SU-DHL-6 (cell line): ENCODE measurements at regions not wholly inside any gene's neighbourhood (a gene's known extent, or its start where the extent isn't known, plus 50 kb on each side); places are given as distances from the start of the nearest gene placed in this dataset.

Source experiments
- H2AFZ ChIP-seq: fragments of 200-600 bp; sonication (generic); 2 replicates; pipeline ENCODE4 v1.6.1; 2014; ENCODE audit warnings: low read depth, mild to moderate bottlenecking, moderate library complexity, mixed read lengths, antibody characterized with exemption, low read length; ENCODE audit not compliant: severe bottlenecking
- H3F3A ChIP-seq: fragments of 200-600 bp; shearing (Covaris generic); 2 replicates; pipeline ENCODE4 v1.6.0; 2016; ENCODE audit warnings: antibody characterized with exemption, mild to moderate bottlenecking; ENCODE audit not compliant: insufficient read depth
- H3K27ac ChIP-seq: fragments of 200-600 bp; sonication (generic); 2 replicates; pipeline ENCODE4 v1.5.1; 2016; ENCODE audit warnings: low read depth, mild to moderate bottlenecking, low read length, moderate library complexity, mixed read lengths
- H3K27me3 ChIP-seq: fragments of 200-600 bp; sonication (generic), shearing (Covaris generic); 2 replicates; pipeline ENCODE4 v1.6.0; 2014; ENCODE audit warnings: mild to moderate bottlenecking, low read length
- H3K36me3 ChIP-seq: fragments of 200-600 bp; sonication (generic); 2 replicates; pipeline ENCODE4 v1.6.1; 2014; ENCODE audit warnings: mild to moderate bottlenecking, low read length, mixed read lengths
- H3K4me2 ChIP-seq: fragments of 300-600, 200-600 bp; shearing (Covaris generic), sonication (generic); 2 replicates; pipeline ENCODE4 v1.6.0; 2014; ENCODE audit warnings: low read length, low read depth, mild to moderate bottlenecking; ENCODE audit not compliant: poor library complexity, severe bottlenecking
- H3K4me3 ChIP-seq: fragments of 200-600 bp; sonication (generic); 2 replicates; pipeline ENCODE4 v1.5.1; 2014; ENCODE audit warnings: antibody characterized with exemption, low read length, mild to moderate bottlenecking, mixed read lengths; ENCODE audit not compliant: insufficient read depth, poor library complexity, severe bottlenecking
- H3K79me2 ChIP-seq: fragments of 200-600 bp; sonication (generic); 2 replicates; pipeline ENCODE4 v1.6.1; 2014; ENCODE audit warnings: mild to moderate bottlenecking, low read length, moderate library complexity; ENCODE audit not compliant: insufficient read depth
- H3K9ac ChIP-seq: fragments of 200-600 bp; sonication (generic); 2 replicates; pipeline ENCODE4 v1.7.0; 2014; ENCODE audit warnings: mild to moderate bottlenecking, low read length
- H3K9me2 ChIP-seq: fragments of 200-600 bp; sonication (generic); replicated peaks from 2 replicates; pipeline ENCODE4 v1.6.1; 2014; ENCODE audit warnings: low read length; ENCODE audit not compliant: insufficient read depth
- H3K9me3 ChIP-seq: fragments of 200-600 bp; sonication (generic); 2 replicates; pipeline ENCODE4 v1.6.1; 2014; ENCODE audit warnings: low read length, mixed read lengths; ENCODE audit not compliant: insufficient read depth
- H4K20me1 ChIP-seq: fragments of 200-600 bp; sonication (generic); 2 replicates; pipeline ENCODE4 v1.6.1; 2014; ENCODE audit warnings: low read depth, mild to moderate bottlenecking, antibody characterized with exemption, low read length, moderate library complexity, mixed read lengths
- EZH2phosphoT487 ChIP-seq: fragments of 200-600 bp; sonication (generic), shearing (Covaris generic); conservative IDR thresholded peaks from 2 replicates; pipeline ENCODE4 v1.6.1; 2018; ENCODE audit warnings: mild to moderate bottlenecking, antibody characterized with exemption, low read length, moderate library complexity, mixed read lengths
- TF ChIP-seq, protein P1 (sequence below): fragments of 200-600 bp; sonication (generic); IDR thresholded peaks from one replicate; pipeline ENCODE4 v1.5.1; 2017; ENCODE audit warnings: antibody characterized with exemption, mild to moderate bottlenecking, low read length, moderate library complexity; ENCODE audit not compliant: insufficient read depth, poor library complexity, severe bottlenecking

DNA sequence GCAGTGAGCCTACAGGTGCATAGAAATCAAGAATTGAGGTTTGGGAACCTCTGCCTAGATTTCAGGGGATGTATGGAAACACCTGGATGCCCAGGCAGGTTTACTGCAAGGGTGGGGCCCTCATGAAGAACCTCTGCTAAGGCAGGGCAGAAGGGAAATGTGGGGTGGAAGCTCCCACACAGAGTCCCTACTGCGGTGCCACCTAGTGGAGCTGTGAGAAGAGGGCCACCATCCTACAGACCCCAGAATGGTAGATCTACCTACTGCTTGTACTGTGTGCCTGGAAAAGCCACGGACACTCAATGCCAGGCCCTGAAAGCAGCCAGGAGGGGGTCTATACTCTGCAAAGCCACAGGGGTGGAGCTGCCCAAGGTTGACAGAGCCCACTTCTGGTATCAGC is 533.5 kb downstream of the GPAM start:
- H3K27me3 ChIP-seq = no peaks in the 10 kb centered on the region
- H2AFZ ChIP-seq = no peak overlapping the region
- H3K9me3 ChIP-seq = no peaks in the 10 kb centered on the region
- H3K27ac ChIP-seq = no peak overlapping the region
- no peaks in the 10 kb centered on the region for H3K9me2 ChIP-seq
- TF ChIP-seq, protein P1, sequence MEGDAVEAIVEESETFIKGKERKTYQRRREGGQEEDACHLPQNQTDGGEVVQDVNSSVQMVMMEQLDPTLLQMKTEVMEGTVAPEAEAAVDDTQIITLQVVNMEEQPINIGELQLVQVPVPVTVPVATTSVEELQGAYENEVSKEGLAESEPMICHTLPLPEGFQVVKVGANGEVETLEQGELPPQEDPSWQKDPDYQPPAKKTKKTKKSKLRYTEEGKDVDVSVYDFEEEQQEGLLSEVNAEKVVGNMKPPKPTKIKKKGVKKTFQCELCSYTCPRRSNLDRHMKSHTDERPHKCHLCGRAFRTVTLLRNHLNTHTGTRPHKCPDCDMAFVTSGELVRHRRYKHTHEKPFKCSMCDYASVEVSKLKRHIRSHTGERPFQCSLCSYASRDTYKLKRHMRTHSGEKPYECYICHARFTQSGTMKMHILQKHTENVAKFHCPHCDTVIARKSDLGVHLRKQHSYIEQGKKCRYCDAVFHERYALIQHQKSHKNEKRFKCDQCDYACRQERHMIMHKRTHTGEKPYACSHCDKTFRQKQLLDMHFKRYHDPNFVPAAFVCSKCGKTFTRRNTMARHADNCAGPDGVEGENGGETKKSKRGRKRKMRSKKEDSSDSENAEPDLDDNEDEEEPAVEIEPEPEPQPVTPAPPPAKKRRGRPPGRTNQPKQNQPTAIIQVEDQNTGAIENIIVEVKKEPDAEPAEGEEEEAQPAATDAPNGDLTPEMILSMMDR = no peak
- no peak for TF ChIP-seq EZH2phosphoT487
- no peak overlapping the region for H3K4me3 ChIP-seq
- H3K9ac ChIP-seq = no peak overlapping the region
- H3K79me2 ChIP-seq = no peaks in the 10 kb centered on the region
- H4K20me1 ChIP-seq = no peaks in the 10 kb centered on the region
- H3F3A ChIP-seq = no peaks in the 10 kb centered on the region
- H3K4me2 ChIP-seq = no peak overlapping the region
- no peaks in the 10 kb centered on the region for H3K36me3 ChIP-seq

DNA sequence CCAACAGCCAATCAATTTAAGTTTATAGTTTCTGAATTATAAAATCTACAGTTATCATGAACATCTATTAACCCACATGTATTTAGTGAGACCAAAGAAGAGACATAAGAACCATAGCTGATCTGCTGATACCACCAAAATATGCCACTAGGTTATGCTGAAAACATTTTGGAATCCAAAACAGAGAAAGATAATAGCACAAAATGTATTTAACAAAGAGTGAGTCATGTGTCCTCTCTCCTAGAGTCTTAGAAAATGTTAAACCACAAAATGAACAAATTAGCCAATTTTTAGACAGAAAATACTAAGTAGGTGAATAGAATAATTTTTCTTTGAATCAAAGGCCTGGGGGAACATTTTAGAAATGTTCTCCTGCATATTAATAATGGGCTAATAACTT is 527.5 kb downstream of the GPAM start:
- no peaks in the 10 kb centered on the region for H3K36me3 ChIP-seq
- TF ChIP-seq EZH2phosphoT487 = no peak
- TF ChIP-seq, protein P1 = no peak
- H3K27ac ChIP-seq = no peak overlapping the region
- H3F3A ChIP-seq = no peaks in the 10 kb centered on the region
- no peaks in the 10 kb centered on the region for H4K20me1 ChIP-seq
- H3K79me2 ChIP-seq = no peaks in the 10 kb centered on the region
- no peak overlapping the region for H3K9ac ChIP-seq
- H3K27me3 ChIP-seq = no peaks in the 10 kb centered on the region
- no peak overlapping the region for H3K4me2 ChIP-seq
- no peaks in the 10 kb centered on the region for H3K9me2 ChIP-seq
- no peaks in the 10 kb centered on the region for H3K9me3 ChIP-seq
- no peak overlapping the region for H3K4me3 ChIP-seq
- no peak overlapping the region for H2AFZ ChIP-seq

DNA sequence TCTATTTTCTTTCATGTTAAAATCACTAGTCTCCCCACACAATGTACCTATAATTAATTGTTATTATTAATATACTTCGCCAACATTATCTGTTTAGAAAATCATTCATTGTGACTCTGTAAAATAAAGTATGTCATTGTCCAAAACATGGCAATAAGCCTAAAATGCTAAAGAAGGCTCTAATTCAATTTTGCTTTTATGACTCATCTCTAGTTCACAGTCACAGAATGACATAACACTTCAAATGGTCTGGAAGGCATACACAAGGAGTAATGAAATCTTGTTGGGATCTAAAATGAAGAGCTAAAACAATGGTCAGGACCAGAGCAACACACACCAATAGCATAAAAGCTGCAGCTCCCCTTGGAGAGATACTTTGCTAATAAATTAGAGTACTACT is 505.8 kb downstream of the GPAM start:
- Histone ChIP-seq H3K4me2 (no peak overlapping the region), H3K27ac (no peak overlapping the region), H3K4me3 (no peak overlapping the region), H3F3A (no peaks in the 10 kb centered on the region), H3K36me3 (no peaks in the 10 kb centered on the region), H2AFZ (no peak overlapping the region), H3K9me2 (no peaks in the 10 kb centered on the region), H3K27me3 (no peaks in the 10 kb centered on the region), H3K79me2 (no peaks in the 10 kb centered on the region), H3K9ac (no peak overlapping the region), H4K20me1 (no peaks in the 10 kb centered on the region), H3K9me3 (no peaks in the 10 kb centered on the region)
- TF ChIP-seq, protein P1 = no peak
- TF ChIP-seq EZH2phosphoT487 = no peak

DNA sequence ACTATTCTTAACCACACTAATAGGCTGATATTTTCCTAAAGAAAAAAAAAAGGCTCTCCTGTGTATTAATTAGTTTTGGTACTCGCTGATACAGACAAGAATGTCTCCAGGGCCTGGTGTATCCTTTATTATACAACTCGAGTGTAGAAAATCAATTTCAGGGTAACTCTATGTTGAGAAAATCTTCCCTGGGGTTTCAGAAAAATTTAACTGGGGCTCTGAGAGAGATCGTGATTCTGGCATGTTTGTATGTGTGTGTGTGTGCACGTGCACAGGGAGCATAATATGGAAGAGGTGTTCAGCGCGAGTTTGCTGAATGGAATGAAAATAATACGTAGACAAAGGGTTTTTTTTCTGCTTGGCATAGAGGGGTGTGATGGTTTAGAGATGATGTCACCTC is 496.8 kb downstream of the GPAM start:
- H3K79me2 ChIP-seq = no peaks in the 10 kb centered on the region
- H3K9ac ChIP-seq = no peak overlapping the region
- TF ChIP-seq, protein P1 = no peak
- no peak for TF ChIP-seq EZH2phosphoT487
- H3K27me3 ChIP-seq = no peaks in the 10 kb centered on the region
- H3K36me3 ChIP-seq = no peaks in the 10 kb centered on the region
- no peaks in the 10 kb centered on the region for H3K9me2 ChIP-seq
- H4K20me1 ChIP-seq = no peaks in the 10 kb centered on the region
- H3K9me3 ChIP-seq = no peaks in the 10 kb centered on the region
- no peak overlapping the region for H3K4me3 ChIP-seq
- no peak overlapping the region for H3K4me2 ChIP-seq
- H3K27ac ChIP-seq = no peak overlapping the region
- H3F3A ChIP-seq = no peaks in the 10 kb centered on the region
- H2AFZ ChIP-seq = no peak overlapping the region
